ENCODE measurements at regions not wholly inside any gene's neighbourhood (a gene's known extent, or its start where the extent isn't known, plus 50 kb on each side); places are given as distances from the start of the nearest gene placed in this dataset.

GRCh38 chr14:35212471-35213142, 79.6 kb upstream of the PSMA6 start (continued):
- no peak for TF ChIP-seq TCF7 (IDR thresholded peaks at IDR 0.05; ENCODE audit: borderline replicate concordance)

GRCh38 chr14:35213143-35213788, 78.9 kb upstream of the PSMA6 start:
- intact Hi-C loops (cut with micrococcal nuclease; ENCODE audit: unreplicated experiment) (no loop called here), in situ Hi-C loops (cut with MboI) (no loop called here)
- FAIRE-seq (no peak), DNase-seq (ENCODE audit: low read depth, low spot score) (no peak), ATAC-seq (no peak)
- WGBS (ENCODE audit: insufficient coverage, insufficient replicate concordance, low lambda C conversion rate, missing lambda C conversion rate), result 93% methylated on average over 6 of the region's 6 CpGs
- no peaks in the 10 kb centered on the region for H3K36me3 ChIP-seq (ENCODE audit: control insufficient read depth in 2 of 2, insufficient read depth in 2 of 2, low read length in 1 of 2)
- no peak for TF ChIP-seq DPF2 (IDR thresholded peaks at IDR 0.05)
- TF ChIP-seq RUNX3 (IDR thresholded peaks at IDR 0.05; ENCODE audit: low read length), result no peak
- no peak for TF ChIP-seq HDAC6 (IDR thresholded peaks at IDR 0.05; ENCODE audit: unreplicated experiment)
- no peak for TF ChIP-seq MEF2B (IDR thresholded peaks at IDR 0.05; ENCODE audit: partially characterized antibody, poor library complexity, severe bottlenecking)
- no peak for TF ChIP-seq NFIC (IDR thresholded peaks at IDR 0.05; ENCODE audit: low read depth, low read length)
- no peak for TF ChIP-seq CHD4 (IDR thresholded peaks at IDR 0.05)
- no peak for TF ChIP-seq ESRRA (IDR thresholded peaks at IDR 0.05; ENCODE audit: low read length)
- no peak for TF ChIP-seq NR2C1 (IDR thresholded peaks at IDR 0.05)
- no peak for TF ChIP-seq BRCA1 (IDR thresholded peaks at IDR 0.05; ENCODE audit: low read depth, low read length)
- TF ChIP-seq TCF3 (IDR thresholded peaks at IDR 0.05; ENCODE audit: borderline replicate concordance, insufficient read depth, low read depth, low read length), result no peak
- no peak for TF ChIP-seq SMAD5 (IDR thresholded peaks at IDR 0.05; ENCODE audit: low read depth)
- TF ChIP-seq RFX5 (IDR thresholded peaks at IDR 0.05; ENCODE audit: low read depth, low read length), result no peak
- TF ChIP-seq ZNF207 (IDR thresholded peaks at IDR 0.05; ENCODE audit: borderline replicate concordance), result no peak
- H3K4me2 ChIP-seq (ENCODE audit: control insufficient read depth, insufficient read depth), result no peak overlapping the region
- RAD21 ChIA-PET (ENCODE audit: unreplicated experiment), result interaction anchor here (1.1 to 1.8 kb wide), 5 partner anchors 18 to 192 kb away, joined by 3 to 5 read pairs (median 3); no protein-coding TSS in a partner anchor
- no peak overlapping the region for H3K9ac ChIP-seq (ENCODE audit: control insufficient read depth, insufficient read depth, low read length)
- POLR2A ChIA-PET, result interaction anchor here (1.4 kb wide), 1 partner anchor 13 kb away, joined by 4 read pairs; no protein-coding TSS in a partner anchor
- H3K9me3 ChIP-seq (replicated peaks; ENCODE audit: control insufficient read depth, insufficient read depth, low read length), result no peaks in the 10 kb centered on the region
- no peaks in the 10 kb centered on the region for H3K79me2 ChIP-seq (ENCODE audit: control insufficient read depth, insufficient read depth, low read length)
- no peak overlapping the region for H3K4me3 ChIP-seq
- CTCF ChIA-PET, result interaction anchor here (0.7 to 4.5 kb wide), 6 partner anchors 12 to 209 kb away, joined by 3 to 29 read pairs (median 4); no protein-coding TSS in a partner anchor
- H3K27me3 ChIP-seq (replicated peaks in 1 of 2; ENCODE audit: control insufficient read depth in 2 of 2, insufficient read depth in 2 of 2, low read length in 1 of 2), result no peaks in the 10 kb centered on the region
- no peaks in the 10 kb centered on the region for H3K4me1 ChIP-seq (ENCODE audit: control insufficient read depth, insufficient read depth, low read length)
- H2AFZ ChIP-seq (ENCODE audit: control insufficient read depth, low read depth, low read length), result no peak overlapping the region
- SMC1A ChIA-PET (ENCODE audit: uncharacterized antibody, unreplicated experiment), result interaction anchor here (0.7 to 2.1 kb wide), 5 partner anchors 11 to 195 kb away, joined by 3 to 6 read pairs (median 4); no protein-coding TSS in a partner anchor
- no peaks in the 10 kb centered on the region for H4K20me1 ChIP-seq (ENCODE audit: control insufficient read depth, insufficient read depth)
- BruUV-seq (replicated peaks), result no TSS peak
- no peak overlapping the region for H3K27ac ChIP-seq (ENCODE audit: control insufficient read depth, insufficient read depth)

Data from GM12878 (cell line).